Vagina (tissue), 2 donors: ENCODE measurements at regions not wholly inside any gene's neighbourhood (a gene's known extent, or its start where the extent isn't known, plus 50 kb on each side); places are given as distances from the start of the nearest gene placed in this dataset.

Experiments used
- DNase-seq, 2 donors: peaks; one replicate each; pipeline ENCODE4 v3.0.0-alpha.2; 2017; ENCODE audit errors: extremely low spot score in 2 of 2
- H3K27ac ChIP-seq: fragments of 200-600 bp; sonication (generic); one replicate; pipeline ENCODE4 v1.5.1; 2019
- H3K27me3 ChIP-seq: fragments of 200-600 bp; sonication (generic); one replicate; pipeline ENCODE4 v1.5.1; 2019
- H3K36me3 ChIP-seq, 2 donors: fragments of 200-600 bp; sonication (generic); one replicate each; pipeline ENCODE4 v1.5.1; 2017 to 2019
- H3K4me1 ChIP-seq: fragments of 200-600 bp; sonication (generic); one replicate; pipeline ENCODE4 v1.5.1; 2019
- H3K4me3 ChIP-seq, 2 donors: fragments of 200-600 bp; sonication (generic); 1 replicate in 1 of 2; 2 replicates in 1 of 2; pipeline ENCODE4 v1.5.1; 2016 to 2019
- H3K9me3 ChIP-seq: fragments of 200-600 bp; sonication (generic); one replicate; pipeline ENCODE4 v1.5.1; 2019
- POLR2A ChIP-seq, 2 donors: fragments of 450-650 bp; IDR thresholded peaks; one replicate each; pipeline ENCODE4 v1.6.1; 2017; ENCODE audit warnings: antibody characterized with exemption in 2 of 2, mild to moderate bottlenecking in 2 of 2, moderate library complexity in 2 of 2
- POLR2AphosphoS5 ChIP-seq, 2 donors: sonication (generic); formaldehyde crosslinking; IDR thresholded peaks; one replicate each; pipeline ENCODE4 v1.9.0; 2017; ENCODE audit warnings: antibody characterized with exemption in 2 of 2, mild to moderate bottlenecking in 2 of 2, low read depth in 1 of 2; ENCODE audit not compliant: insufficient read depth in 1 of 2
- intact Hi-C: fragments of 100-400 bp; cut with DNase I; formaldehyde crosslinking; loops from one replicate; pipeline ENCODE4 v1.15.1; 2023
- TF ChIP-seq, protein P1 (sequence below), 3 experiments: fragments of 450-650 bp in 2 of 3; fragments of 200-600 bp in 1 of 3; sonication (generic) in 1 of 3; IDR thresholded peaks; one replicate each; pipeline ENCODE4 v1.5.1; 2017 to 2019; ENCODE audit warnings: antibody characterized with exemption in 3 of 3, mild to moderate bottlenecking in 2 of 3, moderate library complexity in 2 of 3

DNA sequence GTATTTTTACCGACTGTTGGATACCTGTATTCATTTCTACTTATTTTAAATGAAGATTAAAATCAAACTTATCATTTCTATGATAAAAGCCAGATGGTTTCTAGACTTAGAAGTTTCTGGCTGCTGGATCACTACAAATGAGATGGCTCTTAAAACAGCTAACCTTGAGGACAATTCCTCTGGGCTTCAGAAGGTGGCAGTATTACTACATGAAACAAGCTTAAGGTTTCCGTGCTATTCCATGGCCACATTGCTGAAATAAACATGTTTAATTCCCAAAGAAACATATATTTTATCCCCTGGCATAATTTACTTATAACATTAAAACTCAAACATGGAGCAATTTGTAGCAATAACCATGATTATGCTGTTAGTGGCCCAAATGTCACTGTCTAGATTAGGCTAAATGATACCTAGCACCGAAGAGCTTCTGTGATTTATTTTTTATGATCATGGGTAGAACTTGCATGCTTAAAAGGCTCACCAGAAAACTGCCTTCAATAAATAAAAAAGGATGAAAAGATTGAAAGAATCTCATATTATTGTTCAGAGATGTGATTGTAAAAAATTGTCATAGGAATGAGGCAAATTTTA, 204.0 kb upstream of the NANOGP8 start:
- Histone ChIP-seq H3K4me1 (no peaks in the 10 kb centered on the region), H3K4me3 (no peak overlapping the region), H3K27ac (no peak overlapping the region), H3K27me3 (no peaks in the 10 kb centered on the region), H3K9me3 (no peaks in the 10 kb centered on the region), H3K36me3 (no peaks in the 10 kb centered on the region)
- intact Hi-C loops, result no loop called here
- DNase-seq, result no peak
- TF ChIP-seq, protein P1, sequence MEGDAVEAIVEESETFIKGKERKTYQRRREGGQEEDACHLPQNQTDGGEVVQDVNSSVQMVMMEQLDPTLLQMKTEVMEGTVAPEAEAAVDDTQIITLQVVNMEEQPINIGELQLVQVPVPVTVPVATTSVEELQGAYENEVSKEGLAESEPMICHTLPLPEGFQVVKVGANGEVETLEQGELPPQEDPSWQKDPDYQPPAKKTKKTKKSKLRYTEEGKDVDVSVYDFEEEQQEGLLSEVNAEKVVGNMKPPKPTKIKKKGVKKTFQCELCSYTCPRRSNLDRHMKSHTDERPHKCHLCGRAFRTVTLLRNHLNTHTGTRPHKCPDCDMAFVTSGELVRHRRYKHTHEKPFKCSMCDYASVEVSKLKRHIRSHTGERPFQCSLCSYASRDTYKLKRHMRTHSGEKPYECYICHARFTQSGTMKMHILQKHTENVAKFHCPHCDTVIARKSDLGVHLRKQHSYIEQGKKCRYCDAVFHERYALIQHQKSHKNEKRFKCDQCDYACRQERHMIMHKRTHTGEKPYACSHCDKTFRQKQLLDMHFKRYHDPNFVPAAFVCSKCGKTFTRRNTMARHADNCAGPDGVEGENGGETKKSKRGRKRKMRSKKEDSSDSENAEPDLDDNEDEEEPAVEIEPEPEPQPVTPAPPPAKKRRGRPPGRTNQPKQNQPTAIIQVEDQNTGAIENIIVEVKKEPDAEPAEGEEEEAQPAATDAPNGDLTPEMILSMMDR (IDR thresholded peaks at IDR 0.05), result peak in 2 of 3 experiments; percentile 14 to 52
- no peak for TF ChIP-seq POLR2A (IDR thresholded peaks at IDR 0.05)

DNA sequence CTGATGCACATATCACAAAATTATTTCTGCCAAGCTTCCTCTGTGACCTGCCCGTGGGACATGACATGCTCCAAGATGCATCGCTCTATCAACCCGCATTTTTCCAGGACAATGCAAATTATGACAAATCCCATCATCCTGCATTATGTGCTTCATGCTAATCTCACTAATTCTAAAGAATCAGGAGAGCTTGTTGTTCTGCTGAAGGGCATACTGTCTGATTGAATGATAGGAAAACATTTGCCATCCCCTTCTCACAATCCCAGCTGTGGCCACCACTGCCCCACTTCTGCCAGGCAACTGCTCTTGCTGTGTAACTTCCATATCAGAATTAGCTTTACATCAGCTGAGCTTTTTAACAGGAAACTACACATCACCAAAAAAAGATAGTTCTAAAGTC, 203.5 kb upstream of the NANOGP8 start:
- no peaks in the 10 kb centered on the region for H3K4me1 ChIP-seq
- H3K4me3 ChIP-seq, result no peak overlapping the region
- DNase-seq, result no peak
- no peaks in the 10 kb centered on the region for H3K36me3 ChIP-seq
- H3K27me3 ChIP-seq, result no peaks in the 10 kb centered on the region
- TF ChIP-seq, protein P1 (IDR thresholded peaks at IDR 0.05), result no peak
- TF ChIP-seq POLR2AphosphoS5 (IDR thresholded peaks at IDR 0.05; ENCODE audit: insufficient read depth in 1 of 2, low read depth in 1 of 2) (no peak), POLR2A (IDR thresholded peaks at IDR 0.05) (no peak)
- intact Hi-C loops, result no loop called here
- no peak overlapping the region for H3K27ac ChIP-seq
- H3K9me3 ChIP-seq, result no peaks in the 10 kb centered on the region

DNA sequence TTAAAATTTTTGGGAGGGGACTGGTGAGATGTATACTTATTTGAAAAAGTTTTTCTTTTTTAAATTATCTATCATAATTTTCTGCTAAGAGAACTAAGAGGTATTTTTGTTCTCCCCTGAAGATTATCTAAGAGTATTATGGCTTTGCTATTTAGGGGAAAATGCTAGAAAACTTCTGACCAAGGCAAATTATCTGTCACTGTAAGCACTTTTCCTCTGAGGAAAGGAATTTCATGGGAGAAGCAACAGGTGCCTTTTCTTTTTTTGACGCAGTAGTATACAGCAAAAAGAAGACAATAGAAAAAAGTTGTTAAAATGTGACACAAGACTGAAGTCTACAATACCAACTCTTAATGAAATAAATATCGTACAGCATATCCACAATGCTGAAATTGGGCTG, 201.6 kb upstream of the NANOGP8 start:
- intact Hi-C loops, result no loop called here
- no peaks in the 10 kb centered on the region for H3K9me3 ChIP-seq
- no peaks in the 10 kb centered on the region for H3K36me3 ChIP-seq
- H3K4me1 ChIP-seq, result peaks cover 6% of the 10 kb centered on the region
- no peaks in the 10 kb centered on the region for H3K27me3 ChIP-seq
- DNase-seq, result no peak
- no peak for TF ChIP-seq POLR2A (IDR thresholded peaks at IDR 0.05)
- no peak for TF ChIP-seq POLR2AphosphoS5 (IDR thresholded peaks at IDR 0.05; ENCODE audit: insufficient read depth in 1 of 2, low read depth in 1 of 2)
- TF ChIP-seq, protein P1 (IDR thresholded peaks at IDR 0.05), result no peak
- H3K27ac ChIP-seq, result no peak overlapping the region
- H3K4me3 ChIP-seq, result no peak overlapping the region

GRCh38 chr15:35282965-35283496, 197.9 kb upstream of the NANOGP8 start:
- no peak for DNase-seq

DNA sequence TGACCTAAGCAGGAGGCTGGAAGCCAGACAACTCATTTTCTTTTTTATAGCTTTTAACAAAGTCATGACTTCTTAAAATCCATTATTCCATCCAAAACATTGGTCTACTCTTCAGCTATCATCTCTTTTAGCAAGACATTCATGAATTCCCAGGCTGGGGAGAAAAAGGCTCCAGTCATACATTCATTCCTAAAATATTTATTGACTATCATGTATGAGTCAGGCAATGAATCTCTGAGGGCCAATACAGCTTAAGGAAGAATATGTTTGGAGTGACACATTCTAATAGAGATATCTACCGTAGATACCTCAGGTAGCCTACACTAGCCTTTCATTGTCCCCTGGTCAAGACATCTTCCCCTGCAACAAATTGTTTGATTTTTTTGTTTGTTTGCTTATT, 196.4 kb upstream of the NANOGP8 start:
- H3K36me3 ChIP-seq, result no peaks in the 10 kb centered on the region
- DNase-seq, result no peak
- no peaks in the 10 kb centered on the region for H3K9me3 ChIP-seq
- no peak overlapping the region for H3K27ac ChIP-seq
- intact Hi-C loops, result no loop called here
- H3K4me3 ChIP-seq, result no peak overlapping the region
- H3K4me1 ChIP-seq, result peaks cover 6% of the 10 kb centered on the region
- TF ChIP-seq, protein P1 (IDR thresholded peaks at IDR 0.05), result no peak
- TF ChIP-seq POLR2A (IDR thresholded peaks at IDR 0.05) (no peak), POLR2AphosphoS5 (IDR thresholded peaks at IDR 0.05; ENCODE audit: insufficient read depth in 1 of 2, low read depth in 1 of 2) (no peak)
- no peaks in the 10 kb centered on the region for H3K27me3 ChIP-seq

More at GRCh38 chr15:35282965-35283496, 197.9 kb upstream of the NANOGP8 start:
- TF ChIP-seq POLR2AphosphoS5 (IDR thresholded peaks at IDR 0.05; ENCODE audit: insufficient read depth in 1 of 2, low read depth in 1 of 2) (no peak), POLR2A (IDR thresholded peaks at IDR 0.05) (no peak)
- TF ChIP-seq, protein P1 (IDR thresholded peaks at IDR 0.05), result no peak
- Histone ChIP-seq H3K27ac (no peak overlapping the region), H3K36me3 (no peaks in the 10 kb centered on the region), H3K4me3 (no peak overlapping the region), H3K4me1 (peaks cover 6% of the 10 kb centered on the region), H3K9me3 (no peaks in the 10 kb centered on the region), H3K27me3 (no peaks in the 10 kb centered on the region)
- intact Hi-C loops, result no loop called here
